ENCODE measurements at regions not wholly inside any gene's neighbourhood (a gene's known extent, or its start where the extent isn't known, plus 50 kb on each side); places are given as distances from the start of the nearest gene placed in this dataset.

DNA sequence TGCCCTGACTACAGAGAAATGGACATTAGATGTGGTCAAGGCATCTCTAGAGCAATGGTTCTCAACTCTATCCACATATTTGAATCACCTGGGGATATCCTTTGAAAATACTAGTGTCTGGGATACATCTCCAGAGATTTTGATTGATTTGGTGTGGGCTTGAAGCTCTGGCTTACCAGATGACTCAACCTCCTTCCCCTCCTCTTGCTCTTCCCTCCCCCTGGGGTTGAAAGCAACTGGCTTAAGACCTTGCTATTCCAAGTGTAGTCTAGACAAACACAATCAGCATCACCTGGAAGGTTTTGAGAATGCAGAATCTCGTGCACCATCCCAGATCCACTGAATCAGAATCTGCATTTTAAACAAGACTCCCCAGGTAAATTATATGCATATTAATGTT is 183.8 kb downstream of the DAD1 start (continued):
- TF ChIP-seq, protein P1, sequence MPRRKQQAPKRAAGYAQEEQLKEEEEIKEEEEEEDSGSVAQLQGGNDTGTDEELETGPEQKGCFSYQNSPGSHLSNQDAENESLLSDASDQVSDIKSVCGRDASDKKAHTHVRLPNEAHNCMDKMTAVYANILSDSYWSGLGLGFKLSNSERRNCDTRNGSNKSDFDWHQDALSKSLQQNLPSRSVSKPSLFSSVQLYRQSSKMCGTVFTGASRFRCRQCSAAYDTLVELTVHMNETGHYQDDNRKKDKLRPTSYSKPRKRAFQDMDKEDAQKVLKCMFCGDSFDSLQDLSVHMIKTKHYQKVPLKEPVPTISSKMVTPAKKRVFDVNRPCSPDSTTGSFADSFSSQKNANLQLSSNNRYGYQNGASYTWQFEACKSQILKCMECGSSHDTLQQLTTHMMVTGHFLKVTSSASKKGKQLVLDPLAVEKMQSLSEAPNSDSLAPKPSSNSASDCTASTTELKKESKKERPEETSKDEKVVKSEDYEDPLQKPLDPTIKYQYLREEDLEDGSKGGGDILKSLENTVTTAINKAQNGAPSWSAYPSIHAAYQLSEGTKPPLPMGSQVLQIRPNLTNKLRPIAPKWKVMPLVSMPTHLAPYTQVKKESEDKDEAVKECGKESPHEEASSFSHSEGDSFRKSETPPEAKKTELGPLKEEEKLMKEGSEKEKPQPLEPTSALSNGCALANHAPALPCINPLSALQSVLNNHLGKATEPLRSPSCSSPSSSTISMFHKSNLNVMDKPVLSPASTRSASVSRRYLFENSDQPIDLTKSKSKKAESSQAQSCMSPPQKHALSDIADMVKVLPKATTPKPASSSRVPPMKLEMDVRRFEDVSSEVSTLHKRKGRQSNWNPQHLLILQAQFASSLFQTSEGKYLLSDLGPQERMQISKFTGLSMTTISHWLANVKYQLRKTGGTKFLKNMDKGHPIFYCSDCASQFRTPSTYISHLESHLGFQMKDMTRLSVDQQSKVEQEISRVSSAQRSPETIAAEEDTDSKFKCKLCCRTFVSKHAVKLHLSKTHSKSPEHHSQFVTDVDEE (CRISPR knock-in tag; IDR thresholded peaks at IDR 0.05): no peak
- TF ChIP-seq PPARA (CRISPR knock-in tag; IDR thresholded peaks at IDR 0.05; ENCODE audit: borderline replicate concordance) (no peak), ZC3H10 (CRISPR knock-in tag; IDR thresholded peaks at IDR 0.05) (no peak), PATZ1 (CRISPR knock-in tag; IDR thresholded peaks at IDR 0.05; ENCODE audit: borderline replicate concordance) (no peak), CREB5 (CRISPR knock-in tag; IDR thresholded peaks at IDR 0.05; ENCODE audit: low read depth) (no peak)

GRCh38 chr14:22403296-22403695 is 185.7 kb downstream of the DAD1 start:
- no peak for ATAC-seq
- TF ChIP-seq RARB (CRISPR knock-in tag; IDR thresholded peaks at IDR 0.05): no peak
- no peak for TF ChIP-seq CSDC2 (CRISPR knock-in tag; IDR thresholded peaks at IDR 0.05)
- TF ChIP-seq SNAI2 (CRISPR knock-in tag; IDR thresholded peaks at IDR 0.05): no peak
- no peak for TF ChIP-seq PPARA (CRISPR knock-in tag; IDR thresholded peaks at IDR 0.05; ENCODE audit: borderline replicate concordance)
- TF ChIP-seq ZNF8 (CRISPR knock-in tag; IDR thresholded peaks at IDR 0.05): no peak
- TF ChIP-seq BACH2 (CRISPR knock-in tag; IDR thresholded peaks at IDR 0.05; ENCODE audit: borderline replicate concordance): no peak
- no peak for TF ChIP-seq CREB5 (CRISPR knock-in tag; IDR thresholded peaks at IDR 0.05; ENCODE audit: low read depth)

- TF ChIP-seq, protein P1 (CRISPR knock-in tag; IDR thresholded peaks at IDR 0.05): no peak
- no peak for TF ChIP-seq PATZ1 (CRISPR knock-in tag; IDR thresholded peaks at IDR 0.05; ENCODE audit: borderline replicate concordance)
- TF ChIP-seq OSR1 (CRISPR knock-in tag; IDR thresholded peaks at IDR 0.05): no peak
- TF ChIP-seq ISL1 (CRISPR knock-in tag; IDR thresholded peaks at IDR 0.05): no peak
- TF ChIP-seq ZNF70 (CRISPR knock-in tag; IDR thresholded peaks at IDR 0.05): no peak
- no peak for TF ChIP-seq ESRRG (CRISPR knock-in tag; IDR thresholded peaks at IDR 0.05)
- no peak for TF ChIP-seq ZFP30 (CRISPR knock-in tag; IDR thresholded peaks at IDR 0.05)
- TF ChIP-seq CREB5 (CRISPR knock-in tag; IDR thresholded peaks at IDR 0.05; ENCODE audit: low read depth): no peak
- no peak for TF ChIP-seq GLIS3 (CRISPR knock-in tag; IDR thresholded peaks at IDR 0.05)
- no peak for TF ChIP-seq ZNF8 (CRISPR knock-in tag; IDR thresholded peaks at IDR 0.05)
- TF ChIP-seq TCF4 (CRISPR knock-in tag; IDR thresholded peaks at IDR 0.05; ENCODE audit: borderline replicate concordance): no peak
- no peak for TF ChIP-seq BACH2 (CRISPR knock-in tag; IDR thresholded peaks at IDR 0.05; ENCODE audit: borderline replicate concordance)
- TF ChIP-seq, protein P2, sequence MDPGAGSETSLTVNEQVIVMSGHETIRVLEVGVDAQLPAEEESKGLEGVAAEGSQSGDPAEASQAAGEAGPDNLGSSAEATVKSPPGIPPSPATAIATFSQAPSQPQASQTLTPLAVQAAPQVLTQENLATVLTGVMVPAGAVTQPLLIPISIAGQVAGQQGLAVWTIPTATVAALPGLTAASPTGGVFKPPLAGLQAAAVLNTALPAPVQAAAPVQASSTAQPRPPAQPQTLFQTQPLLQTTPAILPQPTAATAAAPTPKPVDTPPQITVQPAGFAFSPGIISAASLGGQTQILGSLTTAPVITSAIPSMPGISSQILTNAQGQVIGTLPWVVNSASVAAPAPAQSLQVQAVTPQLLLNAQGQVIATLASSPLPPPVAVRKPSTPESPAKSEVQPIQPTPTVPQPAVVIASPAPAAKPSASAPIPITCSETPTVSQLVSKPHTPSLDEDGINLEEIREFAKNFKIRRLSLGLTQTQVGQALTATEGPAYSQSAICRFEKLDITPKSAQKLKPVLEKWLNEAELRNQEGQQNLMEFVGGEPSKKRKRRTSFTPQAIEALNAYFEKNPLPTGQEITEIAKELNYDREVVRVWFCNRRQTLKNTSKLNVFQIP (CRISPR knock-in tag; IDR thresholded peaks at IDR 0.05; ENCODE audit: borderline replicate concordance, low read depth): no peak
- no peak for ATAC-seq
Observed at GRCh38 chr14:22400655-22401259, 188.3 kb downstream of the DAD1 start.
